ENCODE measurements at regions not wholly inside any gene's neighbourhood (a gene's known extent, or its start where the extent isn't known, plus 50 kb on each side); places are given as distances from the start of the nearest gene placed in this dataset.

- Histone ChIP-seq H3K9me3 (ENCODE audit: insufficient read depth in 2 of 2, low read depth in 1 of 2, low read length in 1 of 2) (no peaks in the 10 kb centered on the region), H3K27ac (ENCODE audit: low read depth, low read length) (no peak overlapping the region), H3K79me2 (ENCODE audit: control insufficient read depth in 1 of 2, insufficient read depth in 2 of 2, low read length in 2 of 2) (no peaks in the 10 kb centered on the region), H4K20me1 (replicated peaks in 1 of 2; ENCODE audit: control insufficient read depth in 1 of 2, insufficient read depth in 2 of 2, low read length in 2 of 2) (no peaks in the 10 kb centered on the region), H4K91ac (replicated peaks; ENCODE audit: insufficient read length, low read length) (no peak overlapping the region), H3K9ac (replicated peaks in 1 of 4; ENCODE audit: extremely low read depth in 1 of 4, low read depth in 3 of 4, low read length in 3 of 4) (no peak overlapping the region), H3K4me1 (replicated peaks in 1 of 4; ENCODE audit: control insufficient read depth in 3 of 4, insufficient read depth in 4 of 4, low read length in 3 of 4) (no peaks in the 10 kb centered on the region), H3K79me1 (ENCODE audit: low read depth, low read length) (no peaks in the 10 kb centered on the region), H3K27me3 (replicated peaks in 1 of 4; ENCODE audit: control insufficient read depth in 3 of 4, extremely low read depth in 1 of 4, insufficient read depth in 3 of 4, low read length in 3 of 4) (no peaks in the 10 kb centered on the region), H2BK20ac (ENCODE audit: low read length) (no peak overlapping the region), H2BK15ac (ENCODE audit: low read length) (no peak overlapping the region), H3K36me3 (ENCODE audit: control insufficient read depth in 2 of 4, insufficient read depth in 4 of 4, low read length in 3 of 4) (no peaks in the 10 kb centered on the region), H3K23me2 (ENCODE audit: low read depth, low read length) (no peaks in the 10 kb centered on the region), H3K4me3 (ENCODE audit: extremely low read depth in 1 of 4, insufficient read depth in 2 of 4, low read depth in 3 of 4, low read length in 4 of 4) (no peak overlapping the region), H2AK5ac (ENCODE audit: low read depth, low read length) (no peak overlapping the region), H2AFZ (ENCODE audit: low read length) (no peak overlapping the region), H4K5ac (ENCODE audit: insufficient read length, low read depth, low read length) (no peak overlapping the region), H4K8ac (ENCODE audit: extremely low read depth, insufficient read depth, low read length) (no peak overlapping the region), H3K14ac (ENCODE audit: insufficient read length) (no peak overlapping the region), H3K4ac (replicated peaks; ENCODE audit: insufficient read length, low read depth, low read length) (no peak overlapping the region), H2BK120ac (replicated peaks; ENCODE audit: low read depth, low read length) (no peak overlapping the region), H2BK5ac (ENCODE audit: low read depth, low read length) (no peak overlapping the region), H3K18ac (ENCODE audit: extremely low read depth, low read length) (no peak overlapping the region), H3K23ac (ENCODE audit: insufficient read length) (no peak overlapping the region), H3K56ac (replicated peaks; ENCODE audit: insufficient read length, low read depth, low read length) (no peak overlapping the region), H3K4me2 (ENCODE audit: insufficient read depth in 1 of 2, low read depth in 2 of 2, low read length in 2 of 2) (no peak overlapping the region), H2BK12ac (ENCODE audit: low read depth, low read length) (no peak overlapping the region)
- ChIA-PET CTCF (ENCODE audit: partially characterized antibody) (no interaction called here), POLR2A (ENCODE audit: partially characterized antibody) (no interaction called here)
- FAIRE-seq (no peak), DNase-seq (ENCODE audit: low read depth in 1 of 2, low spot score in 2 of 2) (no peak)
- TF ChIP-seq KDM5A (IDR thresholded peaks at IDR 0.05; ENCODE audit: low read length) (no peak), BRCA1 (IDR thresholded peaks at IDR 0.05; ENCODE audit: low read depth, low read length) (no peak), TAF1 (IDR thresholded peaks at IDR 0.05; ENCODE audit: low read depth, low read length) (no peak)
These were observed 213.0 kb downstream of the FRK start for GRCh38 chr6:115847671-115848070.
